ENCODE measurements at regions not wholly inside any gene's neighbourhood (a gene's known extent, or its start where the extent isn't known, plus 50 kb on each side); places are given as distances from the start of the nearest gene placed in this dataset.

DNA sequence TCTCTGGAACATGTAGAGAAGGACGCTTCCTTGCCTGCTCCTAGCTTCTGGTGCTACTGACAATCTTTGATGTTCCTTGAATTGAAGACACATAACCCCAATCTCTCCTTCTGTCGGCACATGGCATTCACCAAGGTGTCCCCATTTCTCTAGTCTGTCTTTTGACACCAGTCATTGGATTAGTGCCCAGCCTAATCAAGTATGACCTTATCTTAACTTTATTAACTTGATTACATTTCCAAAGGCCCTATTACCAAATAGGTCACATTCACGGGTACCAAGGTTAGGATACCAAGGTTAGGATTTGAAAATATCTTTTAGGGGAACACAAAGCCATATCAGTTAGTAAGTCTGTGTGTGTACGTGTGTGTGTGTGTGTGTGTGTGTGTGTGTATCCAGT, 377.9 kb downstream of the CMPK2 start:
- Histone ChIP-seq H3K27ac (no peak overlapping the region), H3K27me3 (replicated peaks; ENCODE audit: insufficient read depth) (no peaks in the 10 kb centered on the region), H3K4me1 (ENCODE audit: control insufficient read depth in 1 of 2, low read depth in 2 of 2) (no peaks in the 10 kb centered on the region), H3K4me3 (no peak overlapping the region), H3K9me3 (no peaks in the 10 kb centered on the region), H3K36me3 (no peaks in the 10 kb centered on the region)
- TF ChIP-seq, protein P1, sequence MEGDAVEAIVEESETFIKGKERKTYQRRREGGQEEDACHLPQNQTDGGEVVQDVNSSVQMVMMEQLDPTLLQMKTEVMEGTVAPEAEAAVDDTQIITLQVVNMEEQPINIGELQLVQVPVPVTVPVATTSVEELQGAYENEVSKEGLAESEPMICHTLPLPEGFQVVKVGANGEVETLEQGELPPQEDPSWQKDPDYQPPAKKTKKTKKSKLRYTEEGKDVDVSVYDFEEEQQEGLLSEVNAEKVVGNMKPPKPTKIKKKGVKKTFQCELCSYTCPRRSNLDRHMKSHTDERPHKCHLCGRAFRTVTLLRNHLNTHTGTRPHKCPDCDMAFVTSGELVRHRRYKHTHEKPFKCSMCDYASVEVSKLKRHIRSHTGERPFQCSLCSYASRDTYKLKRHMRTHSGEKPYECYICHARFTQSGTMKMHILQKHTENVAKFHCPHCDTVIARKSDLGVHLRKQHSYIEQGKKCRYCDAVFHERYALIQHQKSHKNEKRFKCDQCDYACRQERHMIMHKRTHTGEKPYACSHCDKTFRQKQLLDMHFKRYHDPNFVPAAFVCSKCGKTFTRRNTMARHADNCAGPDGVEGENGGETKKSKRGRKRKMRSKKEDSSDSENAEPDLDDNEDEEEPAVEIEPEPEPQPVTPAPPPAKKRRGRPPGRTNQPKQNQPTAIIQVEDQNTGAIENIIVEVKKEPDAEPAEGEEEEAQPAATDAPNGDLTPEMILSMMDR (IDR thresholded peaks at IDR 0.05) = no peak
- ATAC-seq (ENCODE audit: insufficient number of reproducible peaks, low FRiP score, low read depth) (no peak), DNase-seq (ENCODE audit: low spot score) (no peak)

DNA sequence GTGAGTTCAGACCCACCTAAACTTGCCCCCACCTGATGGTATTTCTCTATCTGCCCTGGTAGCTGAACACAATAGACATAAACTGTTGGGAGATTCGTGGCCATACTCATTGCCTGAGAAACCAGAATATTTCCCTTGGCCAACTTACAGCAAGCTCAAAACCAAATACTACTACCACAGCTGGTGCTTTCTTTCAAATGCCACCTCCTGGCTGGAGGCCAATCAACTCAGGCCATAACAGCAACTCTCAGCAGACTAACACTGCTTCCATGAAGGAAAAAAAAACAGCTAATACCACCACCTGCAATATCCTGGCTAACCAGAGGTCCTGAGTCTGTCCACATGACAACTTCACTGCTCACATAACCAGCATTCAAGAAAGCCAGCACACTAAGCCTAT, 373.1 kb downstream of the CMPK2 start:
- Histone ChIP-seq H3K4me1 (ENCODE audit: control insufficient read depth in 1 of 2, low read depth in 2 of 2) (no peaks in the 10 kb centered on the region), H3K27me3 (replicated peaks; ENCODE audit: insufficient read depth) (no peaks in the 10 kb centered on the region), H3K36me3 (no peaks in the 10 kb centered on the region), H3K4me3 (no peak overlapping the region), H3K27ac (no peak overlapping the region), H3K9me3 (no peaks in the 10 kb centered on the region)
- ATAC-seq (ENCODE audit: insufficient number of reproducible peaks, low FRiP score, low read depth) (no peak), DNase-seq (ENCODE audit: low spot score) (no peak)
- TF ChIP-seq, protein P1 (IDR thresholded peaks at IDR 0.05) = no peak

DNA sequence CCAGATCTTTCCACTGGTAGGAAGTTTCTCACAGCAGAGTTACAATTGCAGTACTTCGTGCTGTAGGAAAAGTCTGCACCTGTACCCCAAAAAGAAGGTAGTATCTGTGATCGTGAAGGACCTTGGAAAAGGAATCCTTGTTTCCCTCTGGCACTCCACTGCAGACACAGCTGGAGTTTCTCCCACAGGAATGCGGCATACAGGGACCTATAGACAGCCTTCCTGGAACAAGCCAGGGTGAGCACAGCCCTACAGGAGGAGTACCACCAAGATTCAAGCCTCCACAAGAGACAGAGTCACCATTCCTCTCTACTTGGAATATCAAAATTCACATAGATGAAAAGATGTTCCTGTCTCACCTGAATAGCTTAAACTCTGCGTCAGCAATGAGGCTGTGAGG, 372.4 kb downstream of the CMPK2 start:
- TF ChIP-seq, protein P1 (IDR thresholded peaks at IDR 0.05) = no peak
- Histone ChIP-seq H3K4me1 (ENCODE audit: control insufficient read depth in 1 of 2, low read depth in 2 of 2) (no peaks in the 10 kb centered on the region), H3K9me3 (no peaks in the 10 kb centered on the region), H3K36me3 (no peaks in the 10 kb centered on the region), H3K4me3 (no peak overlapping the region), H3K27ac (no peak overlapping the region), H3K27me3 (replicated peaks; ENCODE audit: insufficient read depth) (no peaks in the 10 kb centered on the region)
- no peak for ATAC-seq (ENCODE audit: insufficient number of reproducible peaks, low FRiP score, low read depth)
- no peak for DNase-seq (ENCODE audit: low spot score)

DNA sequence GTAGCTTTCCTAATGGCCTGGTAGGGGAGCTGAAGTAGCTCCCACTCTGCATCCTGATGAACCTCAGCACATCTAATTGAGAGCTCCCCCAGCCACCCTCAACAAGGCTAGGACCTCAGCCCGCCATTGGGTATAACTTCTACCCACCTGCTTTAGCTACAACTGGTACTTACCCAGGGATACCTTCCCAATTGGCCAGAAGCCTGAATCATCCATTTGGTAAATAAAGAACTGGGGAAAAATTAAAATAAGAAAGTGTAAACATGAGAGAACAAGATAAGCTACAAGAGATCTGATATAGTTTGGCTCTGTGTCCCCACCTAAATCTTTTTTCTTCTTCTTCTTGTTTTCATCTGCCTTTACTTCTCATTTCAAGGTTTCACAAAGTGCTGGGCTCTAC, 372.0 kb downstream of the CMPK2 start:
- no peaks in the 10 kb centered on the region for H3K36me3 ChIP-seq
- no peak overlapping the region for H3K27ac ChIP-seq
- no peaks in the 10 kb centered on the region for H3K27me3 ChIP-seq (replicated peaks; ENCODE audit: insufficient read depth)
- H3K4me1 ChIP-seq (ENCODE audit: control insufficient read depth in 1 of 2, low read depth in 2 of 2) = no peaks in the 10 kb centered on the region
- no peaks in the 10 kb centered on the region for H3K9me3 ChIP-seq
- TF ChIP-seq, protein P1 (IDR thresholded peaks at IDR 0.05) = no peak
- H3K4me3 ChIP-seq = no peak overlapping the region
- no peak for ATAC-seq (ENCODE audit: insufficient number of reproducible peaks, low FRiP score, low read depth)
- no peak for DNase-seq (ENCODE audit: low spot score)

DNA sequence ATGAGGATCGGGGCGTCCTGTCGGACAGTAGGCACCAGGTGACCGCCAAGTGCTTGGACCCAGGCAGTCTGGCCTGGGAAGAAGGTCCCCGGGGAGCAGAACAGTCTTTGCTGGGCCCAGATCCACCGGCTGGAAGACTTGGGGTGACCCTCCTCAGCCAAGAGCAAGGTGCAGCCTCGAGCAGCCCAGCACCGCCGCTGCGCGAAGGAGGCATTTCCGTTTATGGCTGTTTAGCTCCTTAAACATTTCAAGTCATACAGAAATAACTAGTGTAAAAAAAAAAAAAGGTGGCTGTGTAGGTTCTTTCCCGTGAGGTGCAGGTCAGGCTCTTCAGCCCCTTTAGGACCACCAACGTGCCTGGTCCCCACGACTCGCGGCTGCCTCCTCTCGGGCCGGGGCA, 370.2 kb downstream of the CMPK2 start:
- Histone ChIP-seq H3K9me3 (no peaks in the 10 kb centered on the region), H3K4me1 (ENCODE audit: control insufficient read depth in 1 of 2, low read depth in 2 of 2) (no peaks in the 10 kb centered on the region), H3K27ac (no peak overlapping the region), H3K36me3 (no peaks in the 10 kb centered on the region), H3K27me3 (replicated peaks; ENCODE audit: insufficient read depth) (no peaks in the 10 kb centered on the region), H3K4me3 (no peak overlapping the region)
- DNase-seq (ENCODE audit: low spot score) (no peak), ATAC-seq (ENCODE audit: insufficient number of reproducible peaks, low FRiP score, low read depth) (no peak)
- TF ChIP-seq, protein P1 (IDR thresholded peaks at IDR 0.05) = no peak
